Kidney (tissue), 13 donors: ENCODE measurements at regions not wholly inside any gene's neighbourhood (a gene's known extent, or its start where the extent isn't known, plus 50 kb on each side); places are given as distances from the start of the nearest gene placed in this dataset.
"Not testable (repeated sequence)": the region's sequence is repeated elsewhere in the genome, so short reads cannot be mapped to it uniquely, and the experiment has no call there.

ENCODE experiments used
- DNase-seq, 5 donors: peaks; one replicate each; pipeline ENCODE4 v3.0.0-alpha.2; 2013 to 2020
- FAIRE-seq: peaks from 2 replicates; lab custom pipeline; 2012; peaks lifted over from hg19 to GRCh38; lab: Jason Lieb, UNC
- H3K27ac ChIP-seq, 2 donors: one replicate each; pipeline ENCODE4 v1.7.0; 2013; ENCODE audit warnings: low read depth in 2 of 2, low read length in 2 of 2, inconsistent platforms in 1 of 2
- H3K27me3 ChIP-seq: one replicate; pipeline ENCODE4 v1.7.1; 2013; ENCODE audit warnings: low read length, inconsistent platforms; ENCODE audit not compliant: control insufficient read depth, insufficient read depth
- H3K36me3 ChIP-seq, 3 donors: one replicate each; pipeline versions ENCODE4 v1.7.0 to v1.7.1; 2013; ENCODE audit warnings: low read length in 3 of 3, control low read depth in 1 of 3, inconsistent platforms in 1 of 3; ENCODE audit not compliant: insufficient read depth in 3 of 3, control insufficient read depth in 2 of 3
- H3K4me1 ChIP-seq, 3 donors: one replicate each; pipeline versions ENCODE4 v1.7.0 to v1.7.1; 2013; ENCODE audit warnings: low read length in 3 of 3, inconsistent platforms in 1 of 3, low read depth in 1 of 3; ENCODE audit not compliant: control insufficient read depth in 2 of 3, insufficient read depth in 2 of 3
- H3K4me3 ChIP-seq, 3 donors: one replicate each; pipeline versions ENCODE4 v1.7.0 to v1.8.1; 2013; ENCODE audit warnings: low read length in 3 of 3, control low read depth in 1 of 3, inconsistent platforms in 1 of 3
- H3K9ac ChIP-seq, 3 donors: one replicate each; pipeline versions ENCODE4 v1.7.0 to v1.7.1; 2013; ENCODE audit warnings: low read length in 3 of 3, control low read depth in 1 of 3, inconsistent platforms in 1 of 3
- H3K9me3 ChIP-seq, 3 donors: one replicate each; pipeline versions ENCODE4 v1.7.0 to v1.7.1; 2013; ENCODE audit warnings: low read length in 3 of 3, control low read depth in 1 of 3, inconsistent platforms in 1 of 3; ENCODE audit not compliant: control insufficient read depth in 2 of 3, insufficient read depth in 1 of 3
- intact Hi-C: fragments of 100-400 bp; cut with DNase I; formaldehyde crosslinking; loops from one replicate; pipeline ENCODE4 v1.11.1; 2022
- TF ChIP-seq, protein P1 (sequence below): IDR thresholded peaks from 3 replicates; pipeline ENCODE4 v1.5.1; 2012; ENCODE audit warnings: mild to moderate bottlenecking, moderate library complexity, borderline replicate concordance; ENCODE audit not compliant: insufficient read depth; ENCODE audit errors: extremely low read depth
- donor health status: control.
- donor health status: control.
- donor health status: control.
- donor health status: control.
- donor health status: control.
- donor health status: DM: yes; HTN: yes; CAD: no.
- donor health status: Normal renal cell carcinoma (clear cell type).

DNA sequence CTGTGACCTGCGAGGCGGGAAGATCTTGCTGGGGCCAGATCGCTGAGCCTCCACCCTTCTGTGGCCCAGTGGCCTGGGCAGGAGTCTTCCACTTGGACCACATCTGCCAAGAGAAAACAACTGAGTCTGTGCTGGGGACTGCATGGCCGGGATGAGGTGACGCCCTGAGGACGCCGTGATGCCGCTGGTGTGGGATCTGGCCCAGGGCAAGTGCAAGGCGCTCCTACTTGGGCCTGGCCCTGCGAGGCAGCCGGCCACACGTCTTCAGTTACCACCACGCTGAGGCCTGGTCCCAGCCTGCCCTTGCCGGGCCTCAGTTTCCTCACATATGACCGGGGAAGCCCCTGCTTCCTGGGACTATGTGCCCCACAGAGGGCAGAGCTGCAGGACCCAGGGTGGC, 133.4 kb downstream of the SLC25A46 start:
- no peak overlapping the region for H3K27ac ChIP-seq
- TF ChIP-seq, protein P1, sequence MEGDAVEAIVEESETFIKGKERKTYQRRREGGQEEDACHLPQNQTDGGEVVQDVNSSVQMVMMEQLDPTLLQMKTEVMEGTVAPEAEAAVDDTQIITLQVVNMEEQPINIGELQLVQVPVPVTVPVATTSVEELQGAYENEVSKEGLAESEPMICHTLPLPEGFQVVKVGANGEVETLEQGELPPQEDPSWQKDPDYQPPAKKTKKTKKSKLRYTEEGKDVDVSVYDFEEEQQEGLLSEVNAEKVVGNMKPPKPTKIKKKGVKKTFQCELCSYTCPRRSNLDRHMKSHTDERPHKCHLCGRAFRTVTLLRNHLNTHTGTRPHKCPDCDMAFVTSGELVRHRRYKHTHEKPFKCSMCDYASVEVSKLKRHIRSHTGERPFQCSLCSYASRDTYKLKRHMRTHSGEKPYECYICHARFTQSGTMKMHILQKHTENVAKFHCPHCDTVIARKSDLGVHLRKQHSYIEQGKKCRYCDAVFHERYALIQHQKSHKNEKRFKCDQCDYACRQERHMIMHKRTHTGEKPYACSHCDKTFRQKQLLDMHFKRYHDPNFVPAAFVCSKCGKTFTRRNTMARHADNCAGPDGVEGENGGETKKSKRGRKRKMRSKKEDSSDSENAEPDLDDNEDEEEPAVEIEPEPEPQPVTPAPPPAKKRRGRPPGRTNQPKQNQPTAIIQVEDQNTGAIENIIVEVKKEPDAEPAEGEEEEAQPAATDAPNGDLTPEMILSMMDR: no peak
- no peak for FAIRE-seq
- no peak overlapping the region for H3K9ac ChIP-seq
- H3K27me3 ChIP-seq: no peaks in the 10 kb centered on the region
- intact Hi-C loops: no loop called here
- no peak overlapping the region for H3K4me3 ChIP-seq
- H3K9me3 ChIP-seq: no peaks in the 10 kb centered on the region
- peak in 1 of 5 donors; percentile 49 for DNase-seq
- H3K4me1 ChIP-seq: no peaks in the 10 kb centered on the region
- H3K36me3 ChIP-seq: no peaks in the 10 kb centered on the region

DNA sequence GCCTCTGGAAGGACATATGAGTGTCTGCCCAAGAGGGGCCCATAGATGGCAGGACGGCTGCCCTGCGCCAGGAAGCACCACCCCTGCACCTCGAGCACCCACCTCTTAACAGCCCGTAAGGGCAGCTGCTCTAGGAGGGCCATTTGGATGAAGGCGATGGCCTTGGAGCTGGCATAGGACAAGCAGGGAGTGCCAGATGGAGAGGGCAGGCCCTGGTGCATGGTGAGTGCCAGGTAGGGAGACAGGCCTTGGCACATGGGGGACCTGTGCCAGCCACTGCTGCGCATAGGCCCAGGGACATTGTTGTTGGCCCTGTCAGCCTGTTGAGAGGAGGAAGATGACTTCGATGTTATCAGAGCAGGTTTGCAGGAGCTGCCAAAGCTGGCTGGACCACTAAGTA, 134.2 kb downstream of the SLC25A46 start:
- Histone ChIP-seq H3K9me3 (no peaks in the 10 kb centered on the region), H3K36me3 (no peaks in the 10 kb centered on the region), H3K4me1 (no peaks in the 10 kb centered on the region), H3K27ac (no peak overlapping the region), H3K9ac (no peak overlapping the region), H3K27me3 (no peaks in the 10 kb centered on the region), H3K4me3 (no peak overlapping the region)
- TF ChIP-seq, protein P1: no peak
- FAIRE-seq: no peak
- intact Hi-C loops: no loop called here
- peak in 1 of 5 donors; percentile 39 for DNase-seq

DNA sequence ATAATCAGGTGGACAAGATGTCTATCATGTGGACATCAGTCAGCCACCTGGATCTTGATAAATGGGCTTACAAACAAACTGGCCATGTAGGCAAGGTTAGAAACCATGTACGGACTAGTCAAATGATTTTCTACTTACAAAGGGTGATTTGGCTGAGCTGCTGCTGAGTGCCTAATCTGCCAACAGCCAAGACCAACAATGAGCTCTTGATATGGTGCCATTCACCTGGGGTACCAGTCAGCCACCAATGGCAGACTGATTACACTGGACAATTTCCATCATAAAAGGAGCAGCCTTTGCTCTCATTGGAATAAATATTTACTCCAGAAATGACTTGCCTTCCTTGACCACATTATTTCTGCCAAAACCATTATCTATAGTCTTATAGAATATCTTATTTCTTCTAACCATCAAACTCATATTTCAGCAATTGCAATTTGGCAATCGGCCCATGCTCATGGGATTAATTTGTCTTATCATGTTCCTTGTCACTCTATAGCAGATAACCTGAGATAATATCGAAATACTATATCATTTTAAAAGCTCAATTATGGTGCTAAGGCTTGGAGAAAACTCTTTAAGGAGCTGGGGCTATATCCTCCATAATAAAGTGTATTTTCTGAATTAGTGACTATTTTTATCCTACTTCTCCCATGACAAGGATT, 135.1 kb downstream of the SLC25A46 start:
- no peaks in the 10 kb centered on the region for H3K9me3 ChIP-seq
- TF ChIP-seq, protein P1: no peak
- H3K9ac ChIP-seq: no peak overlapping the region
- FAIRE-seq (no peak), DNase-seq (no peak)
- H3K27ac ChIP-seq: no peak overlapping the region
- H3K36me3 ChIP-seq: no peaks in the 10 kb centered on the region
- intact Hi-C loops: no loop called here
- H3K4me1 ChIP-seq: no peaks in the 10 kb centered on the region
- no peak overlapping the region for H3K4me3 ChIP-seq
- no peaks in the 10 kb centered on the region for H3K27me3 ChIP-seq

DNA sequence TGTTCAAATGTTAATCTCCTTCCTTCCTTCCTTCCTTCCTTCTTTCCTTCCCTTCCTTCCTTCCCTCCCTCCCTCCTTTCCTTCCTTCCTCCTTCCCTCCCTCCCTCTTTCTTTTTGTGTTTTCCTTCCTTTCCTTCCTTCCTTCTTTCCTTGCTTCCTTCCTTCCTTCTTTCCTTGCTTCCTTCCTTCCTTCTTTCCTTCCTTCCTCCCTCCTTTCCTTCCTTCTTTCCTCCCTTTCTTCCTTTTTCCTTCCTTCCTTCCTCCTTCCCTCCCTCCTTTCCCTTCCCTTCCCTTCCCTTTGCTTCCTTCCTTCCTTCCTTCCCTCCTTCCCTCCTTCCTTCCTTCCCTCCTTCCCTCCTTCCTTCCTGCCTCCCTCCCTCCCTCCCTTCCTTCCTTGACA, 136.3 kb downstream of the SLC25A46 start:
- H3K9ac ChIP-seq, intact Hi-C loops, H3K4me3 ChIP-seq, H3K27ac ChIP-seq, H3K36me3 ChIP-seq, H3K9me3 ChIP-seq, H3K4me1 ChIP-seq, H3K27me3 ChIP-seq, FAIRE-seq, DNase-seq: not testable (repeated sequence)
